AG09309 (cell line): ENCODE measurements at regions not wholly inside any gene's neighbourhood (a gene's known extent, or its start where the extent isn't known, plus 50 kb on each side); places are given as distances from the start of the nearest gene placed in this dataset.
"Not testable (repeated sequence)": the region's sequence is repeated elsewhere in the genome, so short reads cannot be mapped to it uniquely, and the experiment has no call there.

ENCODE experiments used
- DNase-seq: peaks from one replicate; pipeline ENCODE4 v3.0.0-alpha.2; 2010; ENCODE audit warnings: low read depth
- H3K4me3 ChIP-seq: 2 replicates; pipeline ENCODE4 v1.5.1; 2011; ENCODE audit warnings: mild to moderate bottlenecking, low read depth, low read length, moderate library complexity; ENCODE audit not compliant: control insufficient read depth
- CTCF ChIP-seq: IDR thresholded peaks from 2 replicates; pipeline ENCODE4 v1.5.1; 2011; ENCODE audit warnings: mild to moderate bottlenecking, low read depth, low read length, inconsistent platforms; ENCODE audit not compliant: insufficient read depth, control insufficient read depth; ENCODE audit errors: missing control alignments

DNA sequence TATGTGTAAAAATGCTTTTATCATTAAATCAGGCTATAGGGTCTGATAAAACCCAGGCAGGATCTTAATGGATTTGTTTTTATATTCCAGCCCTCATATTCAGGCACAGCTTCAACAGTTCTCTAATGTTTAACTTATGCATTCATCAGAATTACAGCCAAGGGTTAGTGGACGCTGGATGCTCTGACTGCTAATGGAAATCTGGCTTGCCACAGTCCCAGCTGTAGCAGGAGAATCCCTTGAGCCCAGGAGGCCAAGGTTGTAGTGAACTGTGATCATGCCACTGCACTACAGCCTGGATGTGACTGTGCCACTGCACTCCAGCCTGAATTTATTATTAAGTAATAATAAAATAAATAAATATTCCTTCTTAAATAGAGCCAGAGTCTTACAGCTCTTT lies 98.0 kb downstream of the SLC25A46 start:
- no peak for DNase-seq
- no peak for TF ChIP-seq CTCF
- no peak overlapping the region for H3K4me3 ChIP-seq

GRCh38 chr5:110838357-110838756 lies 99.5 kb downstream of the SLC25A46 start:
- H3K4me3 ChIP-seq, DNase-seq: not testable (repeated sequence)

GRCh38 chr5:110838961-110839360 lies 100.2 kb downstream of the SLC25A46 start:
- no peak for DNase-seq
- TF ChIP-seq CTCF = no peak
- H3K4me3 ChIP-seq = no peak overlapping the region

DNA sequence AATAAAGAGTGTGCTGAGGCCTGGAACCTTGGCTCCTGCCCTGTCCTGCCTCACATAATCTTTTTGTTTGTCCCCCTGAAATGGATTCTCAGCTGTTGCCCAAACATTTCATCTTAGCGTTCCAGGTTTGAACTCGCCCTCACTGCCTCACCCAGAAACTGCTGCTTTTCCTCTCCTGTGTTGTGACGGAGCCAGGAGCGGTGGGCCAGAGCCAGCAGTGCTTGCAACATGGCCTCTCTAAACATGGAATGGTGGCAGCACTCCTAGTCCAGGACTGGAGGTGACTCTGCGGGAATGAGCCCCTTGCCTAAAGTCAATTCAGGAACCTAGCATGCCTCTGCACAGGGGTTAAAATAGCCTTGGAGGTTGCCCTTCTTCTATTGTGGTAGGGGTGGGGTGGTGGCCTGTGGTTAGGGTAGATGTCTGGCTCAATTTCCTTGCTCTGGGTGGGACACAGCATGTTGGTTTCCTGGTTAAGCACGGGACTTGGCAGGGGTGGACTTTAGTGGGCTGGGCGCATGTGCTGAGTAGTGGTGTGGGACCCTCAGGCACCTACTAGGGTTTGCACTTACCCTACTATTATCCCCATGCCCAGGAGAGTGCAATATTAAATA lies 101.6 kb downstream of the SLC25A46 start:
- no peak overlapping the region for H3K4me3 ChIP-seq
- DNase-seq = no peak
- no peak for TF ChIP-seq CTCF

DNA sequence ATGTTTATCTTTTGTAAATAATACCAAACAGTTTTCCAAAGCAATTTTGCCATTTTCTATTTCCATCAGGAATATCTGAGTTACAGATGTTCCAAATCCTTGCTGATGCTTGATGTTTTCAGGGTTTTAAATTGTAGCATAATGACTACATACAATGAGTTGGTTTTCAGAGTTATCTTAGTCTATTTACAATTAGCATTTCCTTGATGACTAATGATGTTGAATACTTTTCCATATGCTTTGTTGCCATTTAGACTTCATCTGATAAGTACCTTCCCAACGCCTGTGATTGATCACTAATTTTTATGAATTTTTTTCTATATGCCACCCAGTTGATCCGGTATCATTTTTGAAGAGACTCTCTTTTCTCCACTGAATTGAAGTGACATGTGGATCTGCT lies 102.3 kb downstream of the SLC25A46 start:
- TF ChIP-seq CTCF = no peak
- DNase-seq = no peak
- H3K4me3 ChIP-seq = no peak overlapping the region

GRCh38 chr5:110842948-110843347 lies 104.1 kb downstream of the SLC25A46 start:
- TF ChIP-seq CTCF = no peak
- no peak for DNase-seq
- H3K4me3 ChIP-seq = no peak overlapping the region

- no peak for TF ChIP-seq CTCF
- no peak overlapping the region for H3K4me3 ChIP-seq
- no peak for DNase-seq
These were observed 105.4 kb downstream of the SLC25A46 start for GRCh38 chr5:110844251-110844650.
